ENCODE measurements at regions not wholly inside any gene's neighbourhood (a gene's known extent, or its start where the extent isn't known, plus 50 kb on each side); places are given as distances from the start of the nearest gene placed in this dataset.

DNA sequence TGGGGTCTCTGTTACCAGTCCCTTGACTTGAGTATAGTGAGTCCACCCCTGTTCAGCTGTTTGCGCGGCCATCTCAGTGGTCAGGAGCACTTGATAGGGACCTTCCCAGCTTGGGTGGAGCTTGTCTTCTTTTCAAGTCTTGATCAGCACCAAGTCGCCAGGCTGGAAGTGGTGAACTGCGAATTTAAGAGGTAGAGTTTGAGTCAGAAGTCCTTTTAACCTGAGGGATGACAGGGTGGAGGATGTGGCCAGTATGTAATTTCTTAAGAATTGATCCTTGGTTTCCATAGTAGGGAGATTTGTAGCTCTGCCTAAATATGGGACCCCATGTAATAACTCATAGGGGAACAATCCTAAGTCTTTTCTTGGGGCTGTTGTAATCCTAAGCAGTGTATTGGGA, 86.3 kb upstream of the XCR1 start:
- no peak for DNase-seq (ENCODE audit: low read depth)

- no peak for DNase-seq (ENCODE audit: low read depth)
Observed at GRCh38 chr3:46112984-46113383, 85.7 kb upstream of the XCR1 start.

GRCh38 chr3:46112296-46112695, 85.0 kb upstream of the XCR1 start:
- DNase-seq (ENCODE audit: low read depth), result no peak

GRCh38 chr3:46110701-46111493, 83.6 kb upstream of the XCR1 start:
- DNase-seq (ENCODE audit: low read depth), result peak; percentile 81

DNA sequence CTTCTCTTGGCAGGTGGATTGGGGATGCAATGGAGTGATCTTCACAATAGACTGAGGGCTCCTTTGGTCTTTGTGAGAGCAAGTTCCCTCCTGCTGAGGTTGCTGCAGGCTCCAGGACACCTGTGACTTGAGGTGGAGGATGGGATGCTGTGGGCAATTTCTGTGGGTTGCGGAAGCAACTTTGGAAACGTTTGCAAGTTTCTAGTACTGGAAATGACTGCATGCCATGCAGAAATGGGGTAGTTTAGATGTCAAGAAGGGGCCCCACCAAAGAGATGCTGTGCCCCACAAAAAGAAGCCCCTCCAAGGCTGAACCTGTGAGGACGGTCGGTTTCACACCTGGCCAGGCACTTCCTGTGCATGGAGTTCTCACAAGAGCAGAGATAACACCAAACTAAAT, 80.4 kb upstream of the XCR1 start:
- DNase-seq (ENCODE audit: low read depth), result no peak

GRCh38 chr3:46105306-46105919, 78.1 kb upstream of the XCR1 start:
- DNase-seq (ENCODE audit: low read depth), result no peak

- no peak for DNase-seq (ENCODE audit: low read depth)
Observed at GRCh38 chr3:46104706-46105105, 77.4 kb upstream of the XCR1 start.

DNA sequence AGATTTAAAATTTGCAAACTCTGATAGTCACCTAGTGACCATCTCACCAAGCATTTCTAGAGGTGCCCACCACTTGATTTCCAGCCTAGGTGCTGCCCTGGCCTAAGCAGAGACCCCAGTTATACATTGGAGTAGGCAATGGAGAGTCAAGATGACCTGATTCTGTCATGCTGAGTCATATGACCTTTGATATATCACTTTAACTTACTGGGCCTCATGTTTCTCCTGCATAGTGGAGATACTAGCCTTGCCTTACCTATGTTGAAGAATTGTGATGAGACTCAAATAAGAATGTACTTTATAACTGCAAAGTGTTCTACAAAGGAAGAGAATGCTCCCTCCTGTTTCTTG, 75.5 kb upstream of the XCR1 start:
- no peak for DNase-seq (ENCODE audit: low read depth)

- DNase-seq (ENCODE audit: low read depth), result no peak
Observed at GRCh38 chr3:46102059-46102779, 74.9 kb upstream of the XCR1 start.

- no peak for DNase-seq (ENCODE audit: low read depth)
Observed at GRCh38 chr3:46100812-46101211, 73.5 kb upstream of the XCR1 start.

DNA sequence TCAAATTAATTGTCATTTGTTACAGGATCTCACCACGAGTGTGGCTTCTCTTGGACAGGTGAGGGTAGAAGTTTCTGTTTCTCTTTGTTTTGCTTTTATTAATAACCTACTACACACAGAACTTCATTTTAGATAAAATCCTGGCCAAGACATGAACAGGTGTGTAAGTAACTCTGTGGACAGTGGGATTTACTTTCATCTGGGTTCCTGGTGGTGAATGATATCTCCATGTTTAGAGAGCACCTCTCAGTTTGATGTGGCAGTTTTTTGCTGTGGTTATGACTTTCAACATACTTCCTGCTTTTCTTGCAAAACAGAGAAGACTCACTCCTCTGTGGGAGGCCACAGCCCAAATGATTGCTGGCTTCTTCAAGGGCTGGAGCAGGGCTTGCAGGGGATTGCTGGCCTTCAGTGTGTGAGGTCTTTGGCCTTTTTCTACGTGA, 71.1 kb upstream of the XCR1 start:
- DNase-seq (ENCODE audit: low read depth), result peak; percentile 95

- DNase-seq (ENCODE audit: low read depth), result peak; percentile 57
Observed at GRCh38 chr3:46097691-46098241, 70.5 kb upstream of the XCR1 start.

GRCh38 chr3:46096781-46097180, 69.5 kb upstream of the XCR1 start:
- no peak for DNase-seq (ENCODE audit: low read depth)

- DNase-seq (ENCODE audit: low read depth), result no peak
Observed at GRCh38 chr3:46096336-46096735, 69.1 kb upstream of the XCR1 start.

GRCh38 chr3:46095307-46095706, 68.0 kb upstream of the XCR1 start:
- no peak for DNase-seq (ENCODE audit: low read depth)

- no peak for DNase-seq (ENCODE audit: low read depth)
Observed at GRCh38 chr3:46094506-46094905, 67.2 kb upstream of the XCR1 start.

DNA sequence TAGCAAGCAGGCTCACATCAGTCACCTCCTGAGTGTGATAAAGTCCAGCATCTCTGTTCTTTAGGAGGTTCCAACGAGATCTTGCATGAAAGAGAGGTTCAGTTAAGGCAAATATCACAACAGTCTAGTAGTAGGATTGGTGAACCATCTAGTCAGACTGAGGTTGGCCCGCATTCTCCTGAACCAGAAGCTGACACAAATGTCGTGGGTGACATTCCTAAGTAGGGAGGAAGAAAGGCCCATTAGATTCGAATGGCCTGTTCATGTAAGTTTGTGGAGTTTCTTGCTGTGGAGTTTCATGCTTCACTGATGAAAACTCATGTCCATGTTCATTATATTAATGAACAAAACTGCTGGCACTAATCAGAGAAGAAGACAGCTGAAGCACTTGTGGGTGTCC, 66.7 kb upstream of the XCR1 start:
- DNase-seq (ENCODE audit: low read depth), result no peak

DNA sequence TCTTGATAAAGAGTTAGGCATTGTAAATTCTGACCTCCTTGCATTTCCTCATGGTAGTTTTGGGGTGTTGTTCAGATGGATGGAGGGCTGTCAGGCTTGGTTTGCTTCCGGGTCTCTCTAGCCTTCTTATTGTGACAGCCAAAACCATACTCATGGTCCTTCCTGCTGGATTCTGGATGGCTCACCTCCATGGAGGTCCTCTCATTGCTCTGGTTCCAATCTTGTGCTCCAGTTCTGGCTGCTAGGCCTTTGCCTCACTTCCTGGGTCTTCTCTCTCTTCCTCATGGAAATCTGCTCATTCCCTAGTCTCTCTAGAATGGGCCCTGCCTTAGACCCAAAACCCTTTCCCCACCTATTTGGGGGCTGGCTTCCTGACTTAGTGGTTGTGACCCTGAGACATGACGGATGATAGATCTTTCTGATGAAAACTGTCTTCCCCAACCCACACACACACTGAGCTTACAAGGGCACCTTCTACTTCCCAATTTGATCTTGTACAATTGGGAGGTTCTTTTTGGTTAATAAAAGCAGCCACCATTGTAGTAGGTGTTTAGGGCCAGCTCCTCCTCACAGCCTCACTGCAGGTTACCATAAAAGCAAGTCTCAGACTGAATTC, 66.2 kb upstream of the XCR1 start:
- DNase-seq (ENCODE audit: low read depth), result no peak

DNA sequence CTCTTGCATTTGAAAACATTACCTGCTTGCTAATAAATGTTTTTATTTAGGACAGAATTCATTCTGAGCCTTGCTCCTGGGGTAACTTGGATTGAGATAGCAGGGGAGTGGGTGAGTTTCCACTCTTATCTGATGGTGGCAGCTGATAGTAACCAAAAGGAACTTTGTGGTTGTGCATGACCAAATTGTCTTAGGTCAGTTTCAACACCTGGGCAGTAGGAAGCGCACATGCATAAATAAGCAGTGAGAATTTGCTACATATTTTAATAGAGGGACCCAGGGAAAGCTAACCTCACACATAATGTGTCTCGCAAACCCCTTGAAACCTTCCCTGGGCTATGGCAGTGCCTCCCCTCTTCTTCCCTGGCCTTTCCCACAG, 65.4 kb upstream of the XCR1 start:
- no peak for DNase-seq (ENCODE audit: low read depth)

DNA sequence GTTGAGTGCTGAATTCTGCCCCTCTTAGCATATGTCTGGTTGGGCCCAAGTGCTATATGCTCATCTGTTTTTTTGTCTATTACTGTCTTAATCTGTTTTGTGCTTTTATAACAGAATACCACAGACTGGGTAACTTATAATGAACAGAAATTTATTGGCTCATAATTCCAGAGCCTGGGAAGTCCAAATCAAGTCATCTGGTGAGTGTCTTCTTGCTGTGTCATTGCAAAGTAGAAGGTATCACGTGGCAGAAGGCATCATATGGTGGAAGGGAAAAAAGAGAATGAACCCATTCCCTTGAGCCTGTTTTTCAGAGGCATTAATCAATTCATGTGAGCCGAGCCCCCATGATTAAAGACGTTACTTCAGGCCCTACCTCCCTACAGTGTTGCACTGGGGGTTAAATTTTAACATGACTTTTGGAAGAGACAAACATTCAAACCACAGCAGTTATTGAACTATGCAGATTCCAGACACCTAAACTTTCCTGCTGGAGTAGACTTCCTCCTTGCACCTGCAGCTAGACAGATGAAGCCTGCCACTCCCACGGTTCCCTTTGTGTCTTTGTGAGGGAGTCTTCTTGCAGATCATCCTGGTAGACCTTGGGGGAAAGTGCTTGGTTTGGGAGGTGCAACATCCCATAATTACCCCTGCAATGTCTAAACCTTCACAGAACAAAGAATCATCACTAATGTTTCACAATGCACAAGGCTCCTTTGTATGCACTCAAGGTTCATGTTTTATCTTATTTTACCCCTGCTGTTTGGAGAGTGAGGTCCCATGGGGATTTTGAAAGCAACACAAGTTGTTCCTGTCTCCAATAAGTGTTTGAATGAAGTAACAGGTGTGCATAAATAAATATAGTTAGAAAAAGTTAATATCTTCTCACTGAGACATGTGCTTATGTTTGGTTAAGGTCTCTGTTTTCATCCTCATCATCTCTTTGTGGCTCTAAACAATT, 64.7 kb upstream of the XCR1 start:
- no peak for DNase-seq (ENCODE audit: low read depth)

- no peak for DNase-seq (ENCODE audit: low read depth)
Observed at GRCh38 chr3:46091046-46091445, 63.8 kb upstream of the XCR1 start.
